NCI-H524 treated with DMSO at 0.1 percent for 48 hours (cell line): ENCODE measurements at regions not wholly inside any gene's neighbourhood (a gene's known extent, or its start where the extent isn't known, plus 50 kb on each side); places are given as distances from the start of the nearest gene placed in this dataset.

Experiments
- DNase-seq: peaks from one replicate; lab custom pipeline; 2025; lab: John Stamatoyannopoulos, UW

GRCh38 chr3:59580996-59581395, 531.2 kb upstream of the CFAP20DC start:
- no peak for DNase-seq

- no peak for DNase-seq
These were observed 530.7 kb upstream of the CFAP20DC start for GRCh38 chr3:59580499-59580898.

DNA sequence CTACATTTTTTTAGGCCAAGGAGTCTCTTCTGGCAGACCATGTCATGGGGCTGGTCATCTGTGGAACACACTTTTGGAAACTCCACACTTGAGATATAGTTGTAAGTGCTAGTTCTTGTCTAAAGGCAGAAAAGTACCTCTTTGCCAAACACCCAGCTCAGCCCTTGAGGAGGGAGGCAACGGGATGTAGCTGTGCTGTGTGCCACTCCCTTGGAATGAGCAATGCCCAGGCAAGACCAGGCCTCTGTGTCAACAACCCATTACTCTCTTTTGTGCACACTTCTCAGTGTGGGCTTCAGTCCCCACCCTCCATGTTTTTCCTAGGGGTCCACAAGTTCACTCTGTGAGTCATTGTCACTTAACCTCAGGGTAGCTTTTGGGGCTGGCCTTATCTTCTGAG, 528.3 kb upstream of the CFAP20DC start:
- DNase-seq: no peak

- DNase-seq: no peak
These were observed 526.8 kb upstream of the CFAP20DC start for GRCh38 chr3:59576606-59577005.

DNA sequence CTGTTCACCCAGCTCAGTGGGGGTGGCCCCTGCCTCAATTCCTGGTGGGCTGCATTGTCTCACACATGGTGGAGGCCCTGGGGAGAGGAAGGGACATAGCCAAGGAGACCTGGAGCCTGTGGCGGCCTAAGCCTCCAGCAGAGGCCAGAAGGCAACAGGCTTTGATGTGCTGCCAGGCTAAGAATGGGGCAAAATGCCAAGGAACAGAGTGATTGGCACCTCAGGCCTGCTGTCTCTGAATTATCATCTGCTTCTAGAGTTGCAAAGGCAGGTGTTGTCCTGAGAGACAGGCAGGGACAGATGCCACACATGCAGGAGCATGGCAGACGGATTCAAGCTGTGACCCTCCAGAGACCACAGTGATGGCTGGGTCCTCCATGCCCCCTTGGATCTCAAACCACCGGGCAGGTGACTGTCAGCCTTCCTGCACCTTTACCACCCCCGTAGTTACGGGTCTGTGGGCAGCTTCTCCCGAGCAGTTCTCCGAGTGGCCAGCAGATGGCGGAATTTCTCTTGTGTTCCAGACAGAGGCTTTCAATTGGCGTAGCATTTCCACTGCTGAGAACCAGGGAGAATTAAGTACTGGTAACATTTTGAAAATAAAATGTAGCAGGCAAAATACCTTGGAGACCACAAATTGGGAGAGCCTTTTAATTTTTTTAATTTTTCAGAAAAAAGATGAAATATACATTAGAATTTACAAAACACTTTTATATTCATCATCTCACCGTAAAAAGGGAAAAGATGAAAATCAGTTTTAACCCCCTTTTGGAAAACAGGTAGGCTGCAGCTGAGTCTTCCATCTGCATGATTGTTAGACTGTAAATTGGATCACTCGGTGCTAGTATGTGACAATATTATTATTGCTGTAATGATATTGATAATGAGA, 525.5 kb upstream of the CFAP20DC start:
- peak; percentile 99 for DNase-seq

GRCh38 chr3:59573911-59574310, 524.1 kb upstream of the CFAP20DC start:
- DNase-seq: no peak

DNA sequence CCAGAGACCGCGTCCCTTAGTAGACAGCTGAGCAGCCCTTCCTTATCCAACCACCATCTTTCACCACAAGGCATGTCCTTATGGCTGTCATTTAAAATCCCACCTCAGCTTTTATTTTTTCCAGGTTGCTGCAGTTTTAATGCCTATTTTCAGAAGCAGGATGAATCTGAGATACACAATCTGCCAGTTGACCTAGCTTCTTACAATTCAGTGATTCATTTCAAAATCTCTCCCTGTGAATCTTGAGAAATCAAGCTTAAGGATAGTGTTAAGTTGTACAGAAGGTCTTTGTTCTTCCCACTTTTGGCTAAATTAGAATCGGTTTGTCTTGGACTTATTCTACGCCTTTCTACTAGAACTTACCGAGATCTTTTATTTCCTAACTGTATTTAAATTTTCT, 522.3 kb upstream of the CFAP20DC start:
- no peak for DNase-seq

- DNase-seq: no peak
These were observed 521.0 kb upstream of the CFAP20DC start for GRCh38 chr3:59570806-59571205.

DNA sequence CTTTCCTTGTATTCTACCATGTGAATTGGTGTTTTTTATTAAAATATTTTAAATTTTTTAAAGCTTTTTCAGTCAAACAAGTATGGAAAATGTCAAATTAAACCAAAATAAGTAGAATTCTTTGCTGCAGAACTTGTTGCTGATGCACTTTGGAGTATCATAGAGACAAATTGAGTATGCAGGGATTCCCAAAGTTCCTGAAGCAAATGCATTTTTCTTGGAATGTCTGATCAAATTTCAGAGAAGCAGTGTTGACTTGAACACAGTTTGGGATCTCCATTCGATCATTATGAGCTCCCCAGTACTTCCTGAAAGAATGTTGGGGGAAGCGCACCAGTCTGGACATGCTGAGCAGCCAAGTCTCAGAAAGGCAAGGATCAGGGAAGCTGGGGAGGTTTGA, 517.8 kb upstream of the CFAP20DC start:
- no peak for DNase-seq

DNA sequence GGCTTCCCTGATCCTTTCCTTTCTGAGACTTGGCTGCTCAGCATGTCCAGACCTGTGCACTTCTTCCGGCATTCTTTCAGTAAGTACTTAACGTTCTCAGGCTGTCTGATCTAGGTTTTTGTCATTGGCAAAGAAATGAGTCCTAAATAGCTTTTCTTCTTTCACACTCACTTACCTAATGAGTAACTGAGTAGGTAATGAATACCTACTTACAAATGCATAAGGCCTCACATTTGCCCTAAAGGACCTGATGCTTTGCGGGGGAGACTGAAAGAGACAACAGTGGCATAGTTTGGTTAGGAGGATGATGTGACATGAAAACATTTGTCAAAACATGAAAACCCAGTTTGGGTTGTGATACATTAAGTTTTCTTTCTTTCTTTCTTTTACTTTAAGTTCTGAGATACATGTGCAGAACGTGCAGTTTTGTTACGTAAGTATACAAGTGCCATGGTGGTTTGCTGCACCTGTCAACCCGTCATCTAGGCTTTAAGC, 516.7 kb upstream of the CFAP20DC start:
- no peak for DNase-seq

DNA sequence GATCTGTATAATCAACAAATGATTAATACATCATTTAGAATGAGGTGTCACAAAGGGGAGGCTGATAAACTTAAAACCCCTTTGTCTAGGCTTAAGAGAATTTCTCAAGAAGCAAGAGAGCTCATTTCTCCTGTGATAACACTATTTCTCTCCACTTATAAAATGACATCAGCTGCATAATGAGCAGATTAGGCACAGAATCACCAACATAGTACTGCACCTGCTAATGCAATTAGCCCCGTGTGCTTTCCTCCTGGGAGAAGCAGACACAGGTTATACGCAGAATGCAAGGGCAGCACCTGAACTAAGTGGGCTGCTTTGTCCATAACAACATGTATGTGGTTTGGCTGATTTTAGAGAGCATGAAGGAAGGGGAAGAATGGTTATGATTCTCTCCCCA, 515.3 kb upstream of the CFAP20DC start:
- peak; percentile 50 for DNase-seq

GRCh38 chr3:59563966-59564365, 514.1 kb upstream of the CFAP20DC start:
- no peak for DNase-seq

DNA sequence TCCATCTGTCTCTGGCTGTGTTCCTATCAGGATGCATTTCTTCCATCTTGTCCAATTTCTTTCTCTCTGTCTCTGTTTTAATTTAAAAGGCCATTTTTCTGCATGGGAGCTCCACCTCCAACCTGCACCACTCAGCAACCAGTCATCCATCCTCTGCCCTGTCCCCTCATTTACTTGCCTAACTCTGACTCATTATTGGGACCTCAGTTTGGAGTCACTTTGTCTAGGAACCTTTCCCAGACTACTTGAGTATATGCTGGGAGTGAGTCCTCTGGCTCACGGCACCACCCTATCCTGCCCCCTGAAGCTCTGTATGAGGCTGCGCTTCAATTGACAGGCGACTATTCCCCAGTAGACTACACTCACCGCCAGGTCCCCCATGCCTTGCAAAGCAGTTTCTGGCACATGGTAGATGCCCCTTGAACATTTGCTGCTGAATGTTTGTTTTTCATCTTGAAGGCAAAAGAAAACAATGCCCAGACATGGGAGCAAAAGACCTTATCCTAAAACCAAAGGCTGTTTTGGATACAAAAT, 513.3 kb upstream of the CFAP20DC start:
- DNase-seq: no peak

DNA sequence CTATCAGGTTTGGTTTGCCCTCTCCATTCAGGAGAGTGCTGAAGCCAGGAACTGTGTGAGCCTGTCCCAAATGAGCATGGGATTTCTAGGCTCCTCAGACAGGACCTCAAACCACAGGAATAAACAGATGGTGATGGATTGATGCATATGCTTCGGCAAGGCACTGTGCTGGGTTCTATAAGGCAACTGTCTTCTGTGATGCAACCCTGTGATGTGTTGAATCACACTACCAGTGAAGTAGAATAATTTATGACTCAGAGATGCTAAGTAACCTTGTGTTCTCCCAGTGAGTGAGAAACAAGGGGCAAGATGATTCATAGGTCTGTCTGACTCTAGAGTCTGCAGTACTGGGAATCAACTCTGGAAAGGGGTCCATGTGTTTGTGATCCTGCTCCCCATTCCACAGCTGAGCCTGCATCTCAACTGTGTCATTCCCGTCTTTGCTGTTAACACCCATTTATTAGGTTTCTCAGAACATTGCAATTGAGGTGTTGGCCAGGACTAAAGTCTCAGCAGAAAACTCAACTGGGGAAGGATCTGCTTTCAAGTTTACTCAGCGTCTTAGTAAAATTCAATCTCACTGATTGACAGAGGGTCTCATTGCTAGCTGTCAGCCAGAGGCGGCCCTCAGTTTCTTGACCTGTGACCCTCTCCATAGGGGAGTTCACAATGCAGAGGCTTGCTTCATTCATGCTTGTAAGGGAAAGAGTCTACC, 510.1 kb upstream of the CFAP20DC start:
- DNase-seq: no peak

DNA sequence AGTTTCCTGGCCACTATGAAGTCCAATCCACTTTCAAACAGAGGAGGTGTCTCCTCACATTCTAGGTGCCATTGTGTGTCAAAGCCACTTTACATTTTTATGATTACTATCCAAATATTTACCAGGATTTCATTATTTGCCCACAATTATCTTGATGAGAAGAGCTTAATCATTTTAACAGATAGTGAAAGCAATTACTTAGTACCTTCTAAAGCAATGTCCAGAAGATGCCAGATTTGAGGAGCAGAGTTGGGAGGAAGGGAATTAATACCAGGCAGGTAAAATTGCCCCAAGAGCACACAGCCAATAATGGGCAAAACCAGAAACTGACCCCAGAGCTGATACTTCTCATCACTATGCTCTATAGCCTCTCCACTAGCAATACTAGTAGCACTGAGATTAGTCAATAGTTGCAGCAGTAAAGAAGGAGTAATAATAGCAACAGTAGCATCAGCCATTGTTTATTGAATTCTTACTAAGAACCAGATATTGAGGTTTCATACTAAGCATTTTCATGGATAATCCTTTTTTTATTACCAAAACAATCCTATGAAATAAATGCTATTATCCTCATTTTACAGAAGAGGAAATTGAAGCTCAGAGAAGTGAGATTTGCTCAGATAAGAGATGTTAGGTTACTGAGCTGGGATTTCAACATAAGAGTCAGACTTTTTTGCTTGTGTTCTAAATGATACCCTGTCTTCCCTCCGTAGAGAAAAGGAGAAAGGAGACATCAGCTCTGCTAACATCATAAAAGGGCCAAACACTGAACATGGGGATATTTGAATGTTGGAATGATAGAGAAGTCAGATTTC, 509.3 kb upstream of the CFAP20DC start:
- DNase-seq: no peak

GRCh38 chr3:59555593-59556315, 505.9 kb upstream of the CFAP20DC start:
- no peak for DNase-seq

- no peak for DNase-seq
These were observed 503.3 kb upstream of the CFAP20DC start for GRCh38 chr3:59553076-59553475.

DNA sequence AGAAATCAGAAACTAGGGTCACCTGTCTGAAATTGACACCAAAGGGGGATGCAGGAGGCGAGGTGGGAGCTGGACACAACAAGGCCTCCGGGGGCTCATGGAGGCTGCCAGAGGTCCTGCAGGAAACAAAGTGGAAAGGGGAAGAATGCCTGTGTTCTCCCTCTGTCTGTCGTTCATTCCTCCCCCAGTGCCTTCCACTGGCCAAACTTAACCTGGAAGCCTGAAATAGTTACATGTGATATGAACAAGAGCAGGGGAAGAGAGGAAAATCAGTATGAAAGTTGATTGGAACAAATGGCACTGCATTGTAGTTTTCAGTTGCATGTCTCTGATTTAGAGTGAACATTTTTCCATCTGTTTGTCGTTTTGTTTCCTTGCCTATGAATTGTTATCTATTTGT, 502.0 kb upstream of the CFAP20DC start:
- no peak for DNase-seq

DNA sequence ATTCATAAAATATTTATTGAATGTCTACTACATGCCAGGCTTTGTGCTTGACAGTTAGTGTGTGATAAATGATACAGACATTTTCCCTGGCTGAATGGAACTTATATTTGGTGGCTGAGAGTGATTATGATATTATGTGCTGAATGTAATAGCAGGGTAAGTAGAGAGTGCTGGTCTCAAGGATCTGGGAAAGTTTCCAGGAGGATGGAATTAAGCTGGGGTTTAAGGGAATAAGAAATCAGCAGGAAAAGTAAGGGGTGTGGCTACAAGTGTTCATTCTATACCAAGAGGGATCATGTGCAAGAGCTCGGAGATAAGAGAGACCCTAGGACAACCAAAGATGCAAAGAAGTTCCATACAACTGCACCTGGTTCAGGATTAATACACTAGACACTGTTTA, 500.1 kb upstream of the CFAP20DC start:
- peak; percentile 33 for DNase-seq

GRCh38 chr3:59547874-59548273, 498.0 kb upstream of the CFAP20DC start:
- DNase-seq: no peak

GRCh38 chr3:59546522-59546921, 496.7 kb upstream of the CFAP20DC start:
- DNase-seq: no peak
